Osteocyte (in vitro differentiated cells): ENCODE measurements at regions not wholly inside any gene's neighbourhood (a gene's known extent, or its start where the extent isn't known, plus 50 kb on each side); places are given as distances from the start of the nearest gene placed in this dataset.

Source experiments
- DNase-seq: peaks from one replicate; pipeline ENCODE4 v3.0.0; 2021; ENCODE audit warnings: mixed read lengths; ENCODE audit not compliant: unreplicated experiment; ENCODE audit errors: extremely low spot score
- H3K27ac Mint-ChIP-seq: one replicate; pipeline ENCODE4 v1.8.0; 2021; ENCODE audit warnings: mild to moderate bottlenecking, mixed read lengths; ENCODE audit not compliant: unreplicated experiment
- H3K27me3 Mint-ChIP-seq: one replicate; pipeline ENCODE4 v1.8.0; 2021; ENCODE audit warnings: mixed read lengths; ENCODE audit not compliant: unreplicated experiment
- H3K36me3 Mint-ChIP-seq: one replicate; pipeline ENCODE4 v1.8.0; 2021; ENCODE audit warnings: mixed read lengths; ENCODE audit not compliant: unreplicated experiment
- H3K4me1 Mint-ChIP-seq: one replicate; pipeline ENCODE4 v1.8.0; 2021; ENCODE audit warnings: mixed read lengths; ENCODE audit not compliant: unreplicated experiment
- H3K4me3 Mint-ChIP-seq: one replicate; pipeline ENCODE4 v1.8.0; 2021; ENCODE audit warnings: mild to moderate bottlenecking, moderate library complexity, mixed read lengths; ENCODE audit not compliant: unreplicated experiment
- H3K9me3 Mint-ChIP-seq: one replicate; pipeline ENCODE4 v1.8.0; 2021; ENCODE audit warnings: mixed read lengths; ENCODE audit not compliant: unreplicated experiment
- TF ChIP-seq, protein P1 (sequence below): fragments of 200-600 bp; sonication (generic); IDR thresholded peaks from 2 replicates; pipeline ENCODE4 v1.5.0; 2021; ENCODE audit warnings: antibody characterized with exemption, mild to moderate bottlenecking, moderate library complexity

- Mint-ChIP-seq H3K27me3 (no peaks in the 10 kb centered on the region), H3K36me3 (no peaks in the 10 kb centered on the region), H3K4me1 (no peaks in the 10 kb centered on the region), H3K4me3 (no peak overlapping the region), H3K27ac (no peak overlapping the region), H3K9me3 (no peaks in the 10 kb centered on the region)
- DNase-seq = no peak
- TF ChIP-seq, protein P1, sequence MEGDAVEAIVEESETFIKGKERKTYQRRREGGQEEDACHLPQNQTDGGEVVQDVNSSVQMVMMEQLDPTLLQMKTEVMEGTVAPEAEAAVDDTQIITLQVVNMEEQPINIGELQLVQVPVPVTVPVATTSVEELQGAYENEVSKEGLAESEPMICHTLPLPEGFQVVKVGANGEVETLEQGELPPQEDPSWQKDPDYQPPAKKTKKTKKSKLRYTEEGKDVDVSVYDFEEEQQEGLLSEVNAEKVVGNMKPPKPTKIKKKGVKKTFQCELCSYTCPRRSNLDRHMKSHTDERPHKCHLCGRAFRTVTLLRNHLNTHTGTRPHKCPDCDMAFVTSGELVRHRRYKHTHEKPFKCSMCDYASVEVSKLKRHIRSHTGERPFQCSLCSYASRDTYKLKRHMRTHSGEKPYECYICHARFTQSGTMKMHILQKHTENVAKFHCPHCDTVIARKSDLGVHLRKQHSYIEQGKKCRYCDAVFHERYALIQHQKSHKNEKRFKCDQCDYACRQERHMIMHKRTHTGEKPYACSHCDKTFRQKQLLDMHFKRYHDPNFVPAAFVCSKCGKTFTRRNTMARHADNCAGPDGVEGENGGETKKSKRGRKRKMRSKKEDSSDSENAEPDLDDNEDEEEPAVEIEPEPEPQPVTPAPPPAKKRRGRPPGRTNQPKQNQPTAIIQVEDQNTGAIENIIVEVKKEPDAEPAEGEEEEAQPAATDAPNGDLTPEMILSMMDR = no peak
These were observed 245.6 kb downstream of the TRAM1L1 start for GRCh38 chr4:116839826-116840225.

DNA sequence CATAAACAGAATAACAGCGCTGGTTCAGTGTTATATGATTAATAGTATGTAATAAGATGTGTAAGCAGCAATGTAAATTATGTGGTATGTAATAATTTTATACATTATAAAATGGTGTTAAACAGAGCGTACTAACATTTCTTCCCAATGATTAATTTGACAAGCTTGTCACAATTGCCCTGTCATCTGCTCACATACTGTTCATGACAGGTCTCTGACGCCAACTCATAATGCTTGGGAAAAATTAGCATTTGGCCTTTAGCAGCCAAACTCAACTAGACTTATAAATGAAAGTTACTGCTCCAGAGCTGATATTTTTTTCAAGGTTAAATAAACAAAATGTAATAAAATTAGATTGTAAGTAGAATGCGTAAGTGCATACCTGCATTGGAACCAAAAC is 246.8 kb downstream of the TRAM1L1 start:
- H3K4me3 Mint-ChIP-seq = no peak overlapping the region
- H3K27me3 Mint-ChIP-seq = no peaks in the 10 kb centered on the region
- no peaks in the 10 kb centered on the region for H3K36me3 Mint-ChIP-seq
- no peak overlapping the region for H3K27ac Mint-ChIP-seq
- TF ChIP-seq, protein P1 = no peak
- no peaks in the 10 kb centered on the region for H3K4me1 Mint-ChIP-seq
- peaks cover 6% of the 10 kb centered on the region for H3K9me3 Mint-ChIP-seq
- DNase-seq = no peak

- Mint-ChIP-seq H3K4me3 (no peak overlapping the region), H3K27me3 (no peaks in the 10 kb centered on the region), H3K27ac (no peak overlapping the region), H3K9me3 (peaks cover 23% of the 10 kb centered on the region), H3K4me1 (peaks cover 10% of the 10 kb centered on the region), H3K36me3 (no peaks in the 10 kb centered on the region)
- no peak for DNase-seq
- TF ChIP-seq, protein P1 = no peak
These were observed 256.2 kb downstream of the TRAM1L1 start for GRCh38 chr4:116829187-116829586.

DNA sequence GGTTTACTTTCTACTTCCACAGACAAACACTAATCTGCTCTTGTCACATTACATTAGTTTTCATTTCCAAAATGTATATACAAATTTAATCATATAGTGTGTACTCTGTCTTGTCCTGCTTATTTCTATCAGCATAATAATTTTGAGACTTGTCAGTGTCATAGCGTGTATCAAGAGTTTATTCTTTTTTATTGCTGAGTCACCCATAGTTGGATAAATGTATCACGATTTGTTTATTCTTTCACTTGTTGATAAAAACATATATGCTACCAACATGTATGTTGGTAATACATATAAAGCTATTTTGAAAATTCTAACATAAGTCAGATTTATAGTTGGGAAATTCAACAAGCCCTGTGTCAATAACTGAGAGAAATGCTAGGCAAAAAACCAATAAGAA is 261.2 kb downstream of the TRAM1L1 start:
- Mint-ChIP-seq H3K36me3 (no peaks in the 10 kb centered on the region), H3K27me3 (no peaks in the 10 kb centered on the region), H3K4me1 (peaks cover 10% of the 10 kb centered on the region), H3K27ac (no peak overlapping the region), H3K4me3 (no peak overlapping the region), H3K9me3 (no peaks in the 10 kb centered on the region)
- TF ChIP-seq, protein P1 = no peak
- no peak for DNase-seq

- H3K27me3 Mint-ChIP-seq = peaks cover 4% of the 10 kb centered on the region
- H3K9me3 Mint-ChIP-seq = no peaks in the 10 kb centered on the region
- no peaks in the 10 kb centered on the region for H3K4me1 Mint-ChIP-seq
- no peak overlapping the region for H3K4me3 Mint-ChIP-seq
- TF ChIP-seq, protein P1 = no peak
- no peak for DNase-seq
- H3K27ac Mint-ChIP-seq = no peak overlapping the region
- no peaks in the 10 kb centered on the region for H3K36me3 Mint-ChIP-seq
These were observed 273.6 kb downstream of the TRAM1L1 start for GRCh38 chr4:116811730-116812129.
